Dermis blood vessel endothelial cell (primary cell): ENCODE measurements at regions not wholly inside any gene's neighbourhood (a gene's known extent, or its start where the extent isn't known, plus 50 kb on each side); places are given as distances from the start of the nearest gene placed in this dataset.
"Not testable (repeated sequence)": the region's sequence is repeated elsewhere in the genome, so short reads cannot be mapped to it uniquely, and the experiment has no call there.

Source experiments
- DNase-seq: peaks from one replicate; pipeline ENCODE4 v3.0.0; 2010

GRCh38 chr7:145434811-145435210, 599.0 kb upstream of the TPK1 start:
- no peak for DNase-seq

GRCh38 chr7:145431834-145432233, 596.0 kb upstream of the TPK1 start:
- no peak for DNase-seq

- DNase-seq = not testable (repeated sequence)
Measured at GRCh38 chr7:145418481-145418880, 582.6 kb upstream of the TPK1 start.

GRCh38 chr7:145411066-145411465, 575.2 kb upstream of the TPK1 start:
- DNase-seq = no peak

- DNase-seq = no peak
Measured at GRCh38 chr7:145398758-145399157, 562.9 kb upstream of the TPK1 start.

- DNase-seq = no peak
Measured at GRCh38 chr7:145394126-145394525, 558.3 kb upstream of the TPK1 start.

GRCh38 chr7:145382762-145383161, 546.9 kb upstream of the TPK1 start:
- no peak for DNase-seq

GRCh38 chr7:145378197-145378596, 542.3 kb upstream of the TPK1 start:
- DNase-seq = no peak

- no peak for DNase-seq
Measured at GRCh38 chr7:145360511-145361100, 524.8 kb upstream of the TPK1 start.

- no peak for DNase-seq
Measured at GRCh38 chr7:145350334-145350733, 514.5 kb upstream of the TPK1 start.

GRCh38 chr7:145349452-145349851, 513.6 kb upstream of the TPK1 start:
- not testable (repeated sequence) for DNase-seq

GRCh38 chr7:145347271-145347670, 511.4 kb upstream of the TPK1 start:
- no peak for DNase-seq

GRCh38 chr7:145339319-145339718, 503.5 kb upstream of the TPK1 start:
- DNase-seq = no peak

- DNase-seq = no peak
Measured at GRCh38 chr7:145331522-145331921, 495.7 kb upstream of the TPK1 start.

GRCh38 chr7:145331076-145331475, 495.2 kb upstream of the TPK1 start:
- DNase-seq = no peak

GRCh38 chr7:145327646-145328045, 491.8 kb upstream of the TPK1 start:
- DNase-seq = no peak

- no peak for DNase-seq
Measured at GRCh38 chr7:145324081-145324480, 488.2 kb upstream of the TPK1 start.

- no peak for DNase-seq
Measured at GRCh38 chr7:145313551-145313950, 477.7 kb upstream of the TPK1 start.

- DNase-seq = no peak
Measured at GRCh38 chr7:145293754-145294153, 457.9 kb upstream of the TPK1 start.

GRCh38 chr7:145293228-145293701, 457.4 kb upstream of the TPK1 start:
- DNase-seq = no peak

- no peak for DNase-seq
Measured at GRCh38 chr7:145289384-145289783, 453.5 kb upstream of the TPK1 start.

GRCh38 chr7:145276118-145276517, 440.3 kb upstream of the TPK1 start:
- DNase-seq = no peak

GRCh38 chr7:145269418-145270161, 433.7 kb upstream of the TPK1 start:
- DNase-seq = no peak

- no peak for DNase-seq
Measured at GRCh38 chr7:145265180-145265579, 429.3 kb upstream of the TPK1 start.

- DNase-seq = no peak
Measured at GRCh38 chr7:145263886-145264285, 428.0 kb upstream of the TPK1 start.
